Stimulated activated naive CD8-positive, alpha-beta T cell treated with anti-CD3 and anti-CD28 coated beads, Interleukin-15, amount 100 ng/mL, for 72 hours (primary cell): ENCODE measurements at regions not wholly inside any gene's neighbourhood (a gene's known extent, or its start where the extent isn't known, plus 50 kb on each side); places are given as distances from the start of the nearest gene placed in this dataset.
A peak's percentile ranks its signal among the peaks of the same experiment; 100 is the strongest.

ENCODE experiments used
- ATAC-seq: fragments of 150-1000 bp; cut with Tn5 transposase; 2 replicates; pipeline ENCODE4 v1.10.0; 2021; ENCODE audit warnings: mild to moderate bottlenecking, moderate library complexity
- DNase-seq, 2 donors: peaks; one replicate each; pipeline ENCODE4 v3.0.0; 2021 to 2022
- H3K27ac Mint-ChIP-seq, 2 donors: one replicate each; pipeline ENCODE4 v1.8.0; 2022; ENCODE audit warnings: mild to moderate bottlenecking in 2 of 2, mixed read lengths in 2 of 2, moderate library complexity in 2 of 2
- H3K27me3 Mint-ChIP-seq: one replicate; pipeline ENCODE4 v1.8.0; 2022; ENCODE audit warnings: mixed read lengths
- H3K4me1 Mint-ChIP-seq: one replicate; pipeline ENCODE4 v1.8.0; 2022; ENCODE audit warnings: mild to moderate bottlenecking, mixed read lengths
- H3K4me3 Mint-ChIP-seq, 2 donors: one replicate each; pipeline ENCODE4 v1.8.0; 2022; ENCODE audit warnings: mild to moderate bottlenecking in 2 of 2, mixed read lengths in 2 of 2, moderate library complexity in 1 of 2
- H3K9me3 Mint-ChIP-seq, 2 donors: one replicate each; pipeline ENCODE4 v1.8.0; 2022; ENCODE audit warnings: mixed read lengths in 2 of 2

GRCh38 chrX:15191830-15192229, 78.1 kb downstream of the ASB9 start:
- no peak for ATAC-seq
- DNase-seq = no peak
- H3K27me3 Mint-ChIP-seq = no peaks in the 10 kb centered on the region
- no peak overlapping the region for H3K4me3 Mint-ChIP-seq
- H3K4me1 Mint-ChIP-seq = no peaks in the 10 kb centered on the region
- no peaks in the 10 kb centered on the region for H3K9me3 Mint-ChIP-seq
- H3K27ac Mint-ChIP-seq = no peak overlapping the region

- Mint-ChIP-seq H3K4me3 (no peak overlapping the region), H3K4me1 (no peaks in the 10 kb centered on the region), H3K9me3 (no peaks in the 10 kb centered on the region), H3K27me3 (no peaks in the 10 kb centered on the region), H3K27ac (no peak overlapping the region)
- no peak for DNase-seq
- ATAC-seq = no peak
Measured at GRCh38 chrX:15188039-15188438, 81.8 kb downstream of the ASB9 start.

DNA sequence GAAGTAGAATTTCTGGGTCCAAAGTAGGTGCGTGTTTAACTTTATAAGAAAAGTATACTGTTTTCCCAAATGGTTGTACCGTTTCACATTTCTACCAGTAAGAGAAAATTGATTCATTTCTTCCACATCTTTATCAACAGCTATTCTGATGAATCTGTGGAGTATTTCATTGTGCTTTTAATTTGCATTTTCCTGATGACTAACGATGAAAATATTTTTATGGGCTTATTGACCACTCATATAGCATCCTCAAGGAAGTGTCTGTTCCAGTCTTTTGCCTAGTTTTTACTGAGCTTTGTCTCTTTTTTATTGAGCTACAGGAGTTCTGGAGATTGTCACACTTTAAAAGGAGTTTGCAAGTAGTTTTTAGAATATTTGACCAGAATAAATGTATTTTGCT, 92.6 kb downstream of the ASB9 start:
- Mint-ChIP-seq H3K4me1 (no peaks in the 10 kb centered on the region), H3K9me3 (no peaks in the 10 kb centered on the region), H3K27me3 (no peaks in the 10 kb centered on the region), H3K27ac (no peak overlapping the region), H3K4me3 (no peak overlapping the region)
- DNase-seq = no peak
- no peak for ATAC-seq

- ATAC-seq (no peak), DNase-seq (no peak)
- H3K9me3 Mint-ChIP-seq = no peaks in the 10 kb centered on the region
- no peak overlapping the region for H3K4me3 Mint-ChIP-seq
- H3K27me3 Mint-ChIP-seq = no peaks in the 10 kb centered on the region
- no peak overlapping the region for H3K27ac Mint-ChIP-seq
- peaks cover 8% of the 10 kb centered on the region for H3K4me1 Mint-ChIP-seq
Measured at GRCh38 chrX:15173411-15173810, 96.5 kb downstream of the ASB9 start.

GRCh38 chrX:15170927-15171326, 99.0 kb downstream of the ASB9 start:
- Mint-ChIP-seq H3K4me1 (peaks cover 8% of the 10 kb centered on the region), H3K9me3 (peaks cover 0 to 8% of the 10 kb centered on the region in 2 donors), H3K4me3 (no peak overlapping the region), H3K27me3 (no peaks in the 10 kb centered on the region), H3K27ac (no peak overlapping the region)
- DNase-seq = no peak
- no peak for ATAC-seq

GRCh38 chrX:15167826-15168225, 102.1 kb downstream of the ASB9 start:
- ATAC-seq (no peak), DNase-seq (no peak)
- H3K4me1 Mint-ChIP-seq = peaks cover 8% of the 10 kb centered on the region
- no peak overlapping the region for H3K4me3 Mint-ChIP-seq
- H3K9me3 Mint-ChIP-seq = peaks cover 0 to 9% of the 10 kb centered on the region in 2 donors
- no peaks in the 10 kb centered on the region for H3K27me3 Mint-ChIP-seq
- H3K27ac Mint-ChIP-seq = no peak overlapping the region

- no peak for ATAC-seq
- Mint-ChIP-seq H3K27me3 (no peaks in the 10 kb centered on the region), H3K4me3 (no peak overlapping the region), H3K4me1 (peaks cover 5% of the 10 kb centered on the region), H3K27ac (no peak overlapping the region), H3K9me3 (peaks cover 0 to 9% of the 10 kb centered on the region in 2 donors)
- DNase-seq = no peak
Measured at GRCh38 chrX:15165832-15166231, 104.1 kb downstream of the ASB9 start.

- Mint-ChIP-seq H3K9me3 (peaks cover 0 to 9% of the 10 kb centered on the region in 2 donors), H3K27ac (no peak overlapping the region), H3K4me3 (no peak overlapping the region), H3K4me1 (peaks cover 14% of the 10 kb centered on the region), H3K27me3 (no peaks in the 10 kb centered on the region)
- DNase-seq (no peak), ATAC-seq (no peak)
Measured at GRCh38 chrX:15163131-15163530, 106.8 kb downstream of the ASB9 start.

- no peak for DNase-seq
- no peak for ATAC-seq
- H3K4me1 Mint-ChIP-seq = peaks cover 23% of the 10 kb centered on the region
- no peaks in the 10 kb centered on the region for H3K9me3 Mint-ChIP-seq
- no peak overlapping the region for H3K27ac Mint-ChIP-seq
- H3K27me3 Mint-ChIP-seq = no peaks in the 10 kb centered on the region
- H3K4me3 Mint-ChIP-seq = no peak overlapping the region
Measured at GRCh38 chrX:15160558-15161095, 109.3 kb downstream of the ASB9 start.

DNA sequence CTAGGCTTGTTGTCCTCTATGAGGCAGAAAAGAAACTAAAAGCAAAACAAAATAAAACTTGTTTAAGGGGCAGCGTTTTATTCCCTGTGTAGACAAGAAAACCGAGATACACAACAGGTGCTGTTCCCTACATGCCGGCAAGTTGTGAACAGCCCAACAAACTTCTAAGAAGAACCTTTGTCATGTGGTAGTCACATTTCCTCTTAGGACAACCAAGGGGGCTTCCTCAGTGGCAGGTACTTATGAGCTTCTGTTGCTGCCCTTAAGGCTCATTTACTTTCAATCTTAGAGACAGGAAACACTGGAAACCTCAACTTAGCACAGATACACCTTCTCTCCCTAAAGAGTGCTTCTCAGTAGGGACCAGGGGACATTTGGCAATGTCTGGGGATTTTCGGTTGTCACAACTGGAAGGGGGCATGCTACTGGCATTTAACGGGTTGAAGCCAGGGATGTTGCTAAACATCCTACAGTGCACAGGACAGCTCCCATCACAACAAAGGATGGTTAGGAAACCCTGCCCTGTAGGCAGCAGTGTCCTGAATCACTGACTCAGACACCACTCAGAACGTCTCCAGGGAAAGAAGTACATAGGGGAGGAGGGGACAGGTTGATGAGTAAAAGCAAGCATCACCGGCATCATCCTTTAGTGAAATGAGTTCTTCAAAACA, 111.0 kb downstream of the ASB9 start:
- peak overlapping the region; percentile 68 to 77 for H3K4me3 Mint-ChIP-seq
- H3K4me1 Mint-ChIP-seq = peaks cover 23% of the 10 kb centered on the region
- peak overlapping the region; percentile 74 to 78 for H3K27ac Mint-ChIP-seq
- no peaks in the 10 kb centered on the region for H3K27me3 Mint-ChIP-seq
- DNase-seq (peak; percentile 9 to 32), ATAC-seq (peak; percentile 96)
- no peaks in the 10 kb centered on the region for H3K9me3 Mint-ChIP-seq

DNA sequence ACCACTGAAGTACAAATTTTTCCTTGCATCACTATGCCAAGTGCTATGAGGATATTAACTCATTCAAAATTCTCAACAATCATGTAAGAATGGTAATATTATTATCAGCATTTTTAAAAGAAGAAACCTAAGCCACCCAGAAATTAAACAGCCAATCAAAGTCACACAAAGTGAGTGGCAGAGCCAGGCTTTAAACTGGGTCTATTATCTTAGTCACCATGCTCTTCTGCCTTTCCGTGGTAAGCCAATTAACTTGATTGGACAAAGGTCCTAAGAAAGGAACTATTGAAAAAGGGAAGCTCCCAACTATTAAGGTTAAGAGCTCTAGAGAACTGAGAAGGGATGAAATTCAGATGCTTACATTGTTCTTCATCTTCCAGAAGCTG, 111.5 kb downstream of the ASB9 start:
- peak overlapping the region; percentile 54 to 78 for H3K27ac Mint-ChIP-seq
- ATAC-seq (no peak), DNase-seq (no peak)
- H3K4me3 Mint-ChIP-seq = peak overlapping the region; percentile 68 to 77
- peaks cover 24% of the 10 kb centered on the region for H3K4me1 Mint-ChIP-seq
- H3K9me3 Mint-ChIP-seq = no peaks in the 10 kb centered on the region
- H3K27me3 Mint-ChIP-seq = no peaks in the 10 kb centered on the region

DNA sequence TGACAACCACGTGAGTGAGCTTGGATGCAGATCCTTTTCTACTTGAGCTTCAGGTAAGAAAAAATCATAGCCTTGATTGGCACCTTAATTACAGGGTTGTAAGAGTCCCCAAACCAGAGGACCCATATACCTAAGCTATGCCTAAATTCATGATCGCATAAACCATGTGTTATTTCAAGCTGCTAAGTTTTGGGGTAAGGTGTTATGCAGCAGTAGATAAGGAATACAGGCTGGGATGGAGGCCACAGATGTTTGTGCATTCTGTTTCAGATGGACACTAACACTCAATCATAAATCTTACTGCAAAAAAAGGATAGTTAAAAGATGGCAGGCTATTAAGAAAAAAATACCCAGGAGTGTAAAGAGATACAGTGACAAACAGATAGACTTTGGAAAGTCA, 112.3 kb downstream of the ASB9 start:
- H3K27ac Mint-ChIP-seq = no peak overlapping the region
- H3K27me3 Mint-ChIP-seq = no peaks in the 10 kb centered on the region
- H3K4me3 Mint-ChIP-seq = no peak overlapping the region
- no peak for ATAC-seq
- no peak for DNase-seq
- no peaks in the 10 kb centered on the region for H3K9me3 Mint-ChIP-seq
- peaks cover 29% of the 10 kb centered on the region for H3K4me1 Mint-ChIP-seq

- peak; percentile 95 for ATAC-seq
- no peaks in the 10 kb centered on the region for H3K27me3 Mint-ChIP-seq
- peaks cover 48% of the 10 kb centered on the region for H3K4me1 Mint-ChIP-seq
- H3K4me3 Mint-ChIP-seq = peak overlapping the region; percentile 49 to 56
- peak in 1 of 2 donors; percentile 11 for DNase-seq
- peak overlapping the region; percentile 36 to 91 for H3K27ac Mint-ChIP-seq
- H3K9me3 Mint-ChIP-seq = no peaks in the 10 kb centered on the region
Measured at GRCh38 chrX:15151267-15152186, 118.4 kb downstream of the ASB9 start.

DNA sequence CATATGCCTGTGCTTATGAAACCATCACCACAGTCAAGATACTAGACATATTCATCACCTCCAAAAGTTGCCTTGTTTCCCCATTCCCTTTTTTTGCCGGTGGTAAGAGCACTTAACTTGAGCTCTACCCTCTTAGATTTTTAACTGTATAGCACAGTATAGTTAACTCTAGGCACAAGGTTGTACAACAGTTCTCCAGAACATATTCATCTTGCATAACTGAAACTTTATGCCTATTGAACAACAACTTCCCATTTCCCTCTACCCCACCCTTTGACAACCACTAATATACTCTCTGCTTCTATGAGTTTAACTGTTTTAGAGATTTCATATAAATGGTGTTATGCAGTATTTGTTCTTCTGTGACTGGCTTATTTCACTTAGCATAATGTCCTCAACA, 119.3 kb downstream of the ASB9 start:
- no peak for ATAC-seq
- no peaks in the 10 kb centered on the region for H3K9me3 Mint-ChIP-seq

GRCh38 chrX:15146515-15146914, 123.4 kb downstream of the ASB9 start:
- peaks cover 48% of the 10 kb centered on the region for H3K4me1 Mint-ChIP-seq
- no peaks in the 10 kb centered on the region for H3K27me3 Mint-ChIP-seq

More for the DNA sequence above, 119.3 kb downstream of the ASB9 start:
- peaks cover 43% of the 10 kb centered on the region for H3K4me1 Mint-ChIP-seq
- no peak overlapping the region for H3K27ac Mint-ChIP-seq
- H3K4me3 Mint-ChIP-seq = no peak overlapping the region
- no peaks in the 10 kb centered on the region for H3K27me3 Mint-ChIP-seq
- no peak for DNase-seq

DNA sequence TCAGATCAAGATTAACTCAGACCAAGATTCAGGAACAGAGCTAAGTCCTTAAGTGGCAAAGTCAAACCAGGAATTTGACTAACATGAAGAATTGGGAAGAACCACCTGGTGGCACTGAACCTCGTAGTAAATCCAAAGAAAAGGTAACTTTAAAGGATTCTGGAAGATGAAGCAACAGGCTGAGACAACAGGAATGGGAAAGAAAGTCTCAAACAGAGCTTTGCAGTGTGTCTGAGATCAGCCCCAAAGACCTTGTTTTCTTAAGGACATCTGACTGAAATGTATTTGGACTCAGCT, 126.1 kb downstream of the ASB9 start:
- Mint-ChIP-seq H3K27ac (no peak overlapping the region), H3K4me1 (peaks cover 25% of the 10 kb centered on the region), H3K27me3 (no peaks in the 10 kb centered on the region), H3K9me3 (no peaks in the 10 kb centered on the region), H3K4me3 (no peak overlapping the region)
- no peak for ATAC-seq
- no peak for DNase-seq

More at GRCh38 chrX:15146515-15146914, 123.4 kb downstream of the ASB9 start:
- H3K4me3 Mint-ChIP-seq = no peak overlapping the region
- H3K27ac Mint-ChIP-seq = no peak overlapping the region
- no peaks in the 10 kb centered on the region for H3K9me3 Mint-ChIP-seq
- DNase-seq (peak in 1 of 2 donors; percentile 11), ATAC-seq (no peak)
